Prostate gland (tissue), 2 donors: ENCODE measurements at regions not wholly inside any gene's neighbourhood (a gene's known extent, or its start where the extent isn't known, plus 50 kb on each side); places are given as distances from the start of the nearest gene placed in this dataset.

Experiments used
- POLR2AphosphoS5 ChIP-seq: sonication (generic); formaldehyde crosslinking; IDR thresholded peaks from one replicate; pipeline ENCODE4 v1.6.1; 2017; ENCODE audit warnings: antibody characterized with exemption
- TF ChIP-seq, protein P1 (sequence below), 4 experiments: fragments of 200-600 bp in 2 of 4; fragments of 450-650 bp in 2 of 4; sonication (generic) in 2 of 4; IDR thresholded peaks; 1 replicate in 3 of 4; 2 replicates in 1 of 4; pipeline ENCODE4 v1.5.1; 2016 to 2019; ENCODE audit warnings: antibody characterized with exemption in 4 of 4, mild to moderate bottlenecking in 2 of 4, moderate library complexity in 2 of 4

DNA sequence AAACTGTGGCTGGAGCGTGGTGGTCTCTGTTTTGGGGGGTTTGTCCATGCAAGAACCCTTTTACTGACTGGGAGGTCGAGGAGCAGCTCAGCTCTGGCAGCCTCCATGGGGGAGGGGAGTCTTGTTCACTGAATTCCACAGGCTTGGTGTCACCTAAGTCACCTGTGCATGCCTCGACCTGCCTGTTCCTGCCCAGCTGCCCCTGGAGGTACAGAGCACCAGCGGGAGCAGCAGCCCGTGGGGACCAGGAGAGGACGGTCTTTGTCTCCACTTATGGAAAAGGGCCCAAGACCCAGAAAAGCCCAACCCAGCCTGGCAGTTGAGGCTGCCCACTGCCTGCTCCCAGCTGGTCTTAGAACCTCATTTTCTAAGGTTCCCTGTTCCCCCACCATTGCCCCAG is 168.7 kb upstream of the AGAP1 start:
- TF ChIP-seq, protein P1, sequence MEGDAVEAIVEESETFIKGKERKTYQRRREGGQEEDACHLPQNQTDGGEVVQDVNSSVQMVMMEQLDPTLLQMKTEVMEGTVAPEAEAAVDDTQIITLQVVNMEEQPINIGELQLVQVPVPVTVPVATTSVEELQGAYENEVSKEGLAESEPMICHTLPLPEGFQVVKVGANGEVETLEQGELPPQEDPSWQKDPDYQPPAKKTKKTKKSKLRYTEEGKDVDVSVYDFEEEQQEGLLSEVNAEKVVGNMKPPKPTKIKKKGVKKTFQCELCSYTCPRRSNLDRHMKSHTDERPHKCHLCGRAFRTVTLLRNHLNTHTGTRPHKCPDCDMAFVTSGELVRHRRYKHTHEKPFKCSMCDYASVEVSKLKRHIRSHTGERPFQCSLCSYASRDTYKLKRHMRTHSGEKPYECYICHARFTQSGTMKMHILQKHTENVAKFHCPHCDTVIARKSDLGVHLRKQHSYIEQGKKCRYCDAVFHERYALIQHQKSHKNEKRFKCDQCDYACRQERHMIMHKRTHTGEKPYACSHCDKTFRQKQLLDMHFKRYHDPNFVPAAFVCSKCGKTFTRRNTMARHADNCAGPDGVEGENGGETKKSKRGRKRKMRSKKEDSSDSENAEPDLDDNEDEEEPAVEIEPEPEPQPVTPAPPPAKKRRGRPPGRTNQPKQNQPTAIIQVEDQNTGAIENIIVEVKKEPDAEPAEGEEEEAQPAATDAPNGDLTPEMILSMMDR (IDR thresholded peaks at IDR 0.05), result no peak
- no peak for TF ChIP-seq POLR2AphosphoS5
